NOMO-1 treated with dmso at 0.1 percent for 144 hours (cell line): ENCODE measurements at regions not wholly inside any gene's neighbourhood (a gene's known extent, or its start where the extent isn't known, plus 50 kb on each side); places are given as distances from the start of the nearest gene placed in this dataset.

Experiments
- DNase-seq: peaks from one replicate; lab custom pipeline; 2025; ENCODE audit not compliant: unreplicated experiment; lab: John Stamatoyannopoulos, UW

GRCh38 chr12:34391771-34392581 lies 369.7 kb downstream of the ALG10 start:
- DNase-seq = no peak

- no peak for DNase-seq
Observed at GRCh38 chr12:34392741-34393085, 370.4 kb downstream of the ALG10 start.

GRCh38 chr12:34393086-34393820 lies 371.0 kb downstream of the ALG10 start:
- DNase-seq = no peak

- DNase-seq = no peak
Observed at GRCh38 chr12:34393821-34394150, 371.5 kb downstream of the ALG10 start.

- no peak for DNase-seq
Observed at GRCh38 chr12:34394211-34395055, 372.1 kb downstream of the ALG10 start.

GRCh38 chr12:34395056-34396005 lies 373.0 kb downstream of the ALG10 start:
- DNase-seq = no peak

- DNase-seq = no peak
Observed at GRCh38 chr12:34396006-34396860, 373.9 kb downstream of the ALG10 start.

GRCh38 chr12:34396861-34397590 lies 374.7 kb downstream of the ALG10 start:
- no peak for DNase-seq

GRCh38 chr12:34397591-34398365 lies 375.5 kb downstream of the ALG10 start:
- no peak for DNase-seq

- DNase-seq = no peak
Observed at GRCh38 chr12:34398366-34398705, 376.0 kb downstream of the ALG10 start.

- DNase-seq = no peak
Observed at GRCh38 chr12:34398706-34399630, 376.7 kb downstream of the ALG10 start.

GRCh38 chr12:34399631-34400410 lies 377.5 kb downstream of the ALG10 start:
- no peak for DNase-seq

GRCh38 chr12:34400411-34400881 lies 378.1 kb downstream of the ALG10 start:
- no peak for DNase-seq

- no peak for DNase-seq
Observed at GRCh38 chr12:34400986-34401658, 378.8 kb downstream of the ALG10 start.

GRCh38 chr12:34401659-34402227 lies 379.4 kb downstream of the ALG10 start:
- no peak for DNase-seq
